Small intestine (tissue), 7 donors: ENCODE measurements at regions not wholly inside any gene's neighbourhood (a gene's known extent, or its start where the extent isn't known, plus 50 kb on each side); places are given as distances from the start of the nearest gene placed in this dataset.

Experiments used
- DNase-seq, 2 donors: peaks; one replicate each; pipeline versions ENCODE4 v3.0.0 to v3.0.0-alpha.2; 2013
- FAIRE-seq: peaks from 2 replicates; lab custom pipeline; 2012; peaks lifted over from hg19 to GRCh38; lab: Jason Lieb, UNC
- H3K27ac ChIP-seq, 3 donors: one replicate each; pipeline ENCODE4 v1.5.1; 2013; ENCODE audit warnings: low read length in 2 of 3, mild to moderate bottlenecking in 2 of 3, control low read depth in 1 of 3, inconsistent platforms in 1 of 3, low read depth in 1 of 3, moderate library complexity in 1 of 3
- H3K27me3 ChIP-seq, 3 donors: one replicate each; pipeline ENCODE4 v1.6.1; 2013; ENCODE audit warnings: low read length in 3 of 3, inconsistent platforms in 1 of 3; ENCODE audit not compliant: control insufficient read depth in 3 of 3, insufficient read depth in 3 of 3
- H3K36me3 ChIP-seq, 3 donors: one replicate each; pipeline ENCODE4 v1.6.1; 2013; ENCODE audit warnings: low read length in 3 of 3, inconsistent platforms in 1 of 3, low read depth in 1 of 3, mild to moderate bottlenecking in 1 of 3, moderate library complexity in 1 of 3; ENCODE audit not compliant: control insufficient read depth in 3 of 3, insufficient read depth in 2 of 3
- H3K4me1 ChIP-seq, 3 donors: one replicate each; pipeline ENCODE4 v1.6.1; 2013; ENCODE audit warnings: low read length in 2 of 3, inconsistent platforms in 1 of 3, low read depth in 1 of 3, mild to moderate bottlenecking in 1 of 3, moderate library complexity in 1 of 3; ENCODE audit not compliant: control insufficient read depth in 3 of 3, insufficient read depth in 2 of 3
- H3K4me3 ChIP-seq, 3 donors: one replicate each; pipeline ENCODE4 v1.5.1; 2013; ENCODE audit warnings: low read length in 3 of 3, control low read depth in 1 of 3, inconsistent platforms in 1 of 3, low read depth in 1 of 3, mild to moderate bottlenecking in 1 of 3, moderate library complexity in 1 of 3
- H3K9me3 ChIP-seq, 2 donors: one replicate each; pipeline ENCODE4 v1.6.1; 2013; ENCODE audit warnings: low read depth in 1 of 2, low read length in 1 of 2; ENCODE audit not compliant: control insufficient read depth in 2 of 2, insufficient read depth in 1 of 2
- WGBS, 3 donors: extraction: QIAGEN DNeasy Blood & Tissue Kit; methylation state at CpG; one replicate each; pipeline ENCODE4 v1.1.7; 2013; 5-methylcytosine and 5-hydroxymethylcytosine counted together
- donor health status: healthy with polysubstance abuse.
- donor health status: control.
- donor health status: control.
- donor health status: Bipolar disorder and iron deficiency.
- donor health status: healthy.

- H3K36me3 ChIP-seq: no peaks in the 10 kb centered on the region
- no peaks in the 10 kb centered on the region for H3K4me1 ChIP-seq
- WGBS, 3 donors: 55 to 74% (median 57%) methylated on average over 3 of the region's 3 CpGs
- no peak overlapping the region for H3K27ac ChIP-seq
- no peak overlapping the region for H3K4me3 ChIP-seq
- FAIRE-seq (no peak), DNase-seq (no peak)
- H3K9me3 ChIP-seq: peaks cover 0 to 4% of the 10 kb centered on the region in 2 donors
- H3K27me3 ChIP-seq: no peaks in the 10 kb centered on the region
These were observed 234.9 kb downstream of the SPATA31D1 start for GRCh38 chr9:82223442-82223841.

- 71 to 78% (median 75%) methylated on average over 2 of the region's 2 CpGs for WGBS, 3 donors
- no peaks in the 10 kb centered on the region for H3K36me3 ChIP-seq
- DNase-seq: no peak
- no peaks in the 10 kb centered on the region for H3K27me3 ChIP-seq
- H3K4me1 ChIP-seq: no peaks in the 10 kb centered on the region
- FAIRE-seq: no peak
- H3K9me3 ChIP-seq: peaks cover 1 to 24% of the 10 kb centered on the region in 2 donors
- H3K4me3 ChIP-seq: no peak overlapping the region
- no peak overlapping the region for H3K27ac ChIP-seq
These were observed 242.8 kb downstream of the SPATA31D1 start for GRCh38 chr9:82231411-82231810.

GRCh38 chr9:82234160-82234943 is 245.8 kb downstream of the SPATA31D1 start:
- Histone ChIP-seq H3K9me3 (peaks cover 1 to 20% of the 10 kb centered on the region in 2 donors), H3K27ac (no peak overlapping the region), H3K4me1 (no peaks in the 10 kb centered on the region), H3K36me3 (no peaks in the 10 kb centered on the region), H3K4me3 (no peak overlapping the region), H3K27me3 (no peaks in the 10 kb centered on the region)
- DNase-seq (no peak), FAIRE-seq (no peak)
- WGBS, 3 donors: 24 to 42% (median 29%) methylated on average over 4 of the region's 4 CpGs

- Histone ChIP-seq H3K27me3 (no peaks in the 10 kb centered on the region), H3K4me1 (no peaks in the 10 kb centered on the region), H3K9me3 (peaks cover 0 to 4% of the 10 kb centered on the region in 2 donors), H3K27ac (no peak overlapping the region), H3K36me3 (no peaks in the 10 kb centered on the region), H3K4me3 (no peak overlapping the region)
- 56 to 67% (median 61%) methylated on average over 5 of the region's 5 CpGs for WGBS, 3 donors
- FAIRE-seq: no peak
- no peak for DNase-seq
These were observed 253.9 kb downstream of the SPATA31D1 start for GRCh38 chr9:82242285-82242963.

- H3K27me3 ChIP-seq: no peaks in the 10 kb centered on the region
- H3K27ac ChIP-seq: no peak overlapping the region
- no peaks in the 10 kb centered on the region for H3K4me1 ChIP-seq
- WGBS, 3 donors: 76 to 90% (median 82%) methylated on average over 1 of the region's 1 CpG
- DNase-seq: no peak
- H3K36me3 ChIP-seq: no peaks in the 10 kb centered on the region
- H3K9me3 ChIP-seq: peaks cover 0 to 3% of the 10 kb centered on the region in 2 donors
- no peak for FAIRE-seq
- no peak overlapping the region for H3K4me3 ChIP-seq
These were observed 258.7 kb downstream of the SPATA31D1 start for GRCh38 chr9:82247318-82247717.

- Histone ChIP-seq H3K27ac (no peak overlapping the region), H3K9me3 (no peaks in the 10 kb centered on the region), H3K4me3 (no peak overlapping the region), H3K4me1 (no peaks in the 10 kb centered on the region), H3K27me3 (no peaks in the 10 kb centered on the region), H3K36me3 (no peaks in the 10 kb centered on the region)
- DNase-seq (no peak), FAIRE-seq (no peak)
These were observed 263.5 kb downstream of the SPATA31D1 start for GRCh38 chr9:82252116-82252515.

GRCh38 chr9:82254646-82255367 is 266.2 kb downstream of the SPATA31D1 start:
- no peaks in the 10 kb centered on the region for H3K4me1 ChIP-seq
- H3K27ac ChIP-seq: no peak overlapping the region
- no peaks in the 10 kb centered on the region for H3K36me3 ChIP-seq
- WGBS, 3 donors: 90 to 95% (median 93%) methylated on average over 1 of the region's 1 CpG
- H3K27me3 ChIP-seq: no peaks in the 10 kb centered on the region
- FAIRE-seq (no peak), DNase-seq (no peak)
- no peak overlapping the region for H3K4me3 ChIP-seq
- no peaks in the 10 kb centered on the region for H3K9me3 ChIP-seq

- Histone ChIP-seq H3K27me3 (no peaks in the 10 kb centered on the region), H3K4me3 (no peak overlapping the region), H3K4me1 (no peaks in the 10 kb centered on the region), H3K36me3 (no peaks in the 10 kb centered on the region), H3K9me3 (no peaks in the 10 kb centered on the region), H3K27ac (no peak overlapping the region)
- no peak for FAIRE-seq
- 76 to 85% (median 82%) methylated on average over 10 of the region's 10 CpGs for WGBS, 3 donors
- DNase-seq: no peak
These were observed 267.1 kb downstream of the SPATA31D1 start for GRCh38 chr9:82255481-82256176.
